22Rv1 (cell line): ENCODE measurements at regions not wholly inside any gene's neighbourhood (a gene's known extent, or its start where the extent isn't known, plus 50 kb on each side); places are given as distances from the start of the nearest gene placed in this dataset.

Source experiments
- CTCF ChIP-seq: fragments of 450-650 bp; IDR thresholded peaks from 2 replicates; pipeline ENCODE4 v1.5.1; 2017; ENCODE audit warnings: mild to moderate bottlenecking
- ZFX ChIP-seq: fragments of 450-650 bp; IDR thresholded peaks from 2 replicates; pipeline ENCODE4 v1.6.1; 2017; ENCODE audit warnings: antibody characterized with exemption, borderline replicate concordance

GRCh38 chr5:82523633-82524032, 245.5 kb upstream of the RPS23 start:
- no peak for TF ChIP-seq CTCF
- TF ChIP-seq ZFX = no peak
